D721Med (cell line): ENCODE measurements at regions not wholly inside any gene's neighbourhood (a gene's known extent, or its start where the extent isn't known, plus 50 kb on each side); places are given as distances from the start of the nearest gene placed in this dataset.

ENCODE experiments used
- DNase-seq: peaks from one replicate; pipeline ENCODE4 v3.0.0; 2011; ENCODE audit warnings: low spot score; ENCODE audit not compliant: insufficient read length
- FAIRE-seq: peaks from 2 replicates; lab custom pipeline; 2011; peaks lifted over from hg19 to GRCh38; lab: Jason Lieb, UNC
- TF ChIP-seq, protein P1 (sequence below): IDR thresholded peaks from 2 replicates; pipeline ENCODE4 v1.5.1; 2012; ENCODE audit warnings: mild to moderate bottlenecking, control low read depth; ENCODE audit not compliant: insufficient read depth; ENCODE audit errors: missing control alignments

DNA sequence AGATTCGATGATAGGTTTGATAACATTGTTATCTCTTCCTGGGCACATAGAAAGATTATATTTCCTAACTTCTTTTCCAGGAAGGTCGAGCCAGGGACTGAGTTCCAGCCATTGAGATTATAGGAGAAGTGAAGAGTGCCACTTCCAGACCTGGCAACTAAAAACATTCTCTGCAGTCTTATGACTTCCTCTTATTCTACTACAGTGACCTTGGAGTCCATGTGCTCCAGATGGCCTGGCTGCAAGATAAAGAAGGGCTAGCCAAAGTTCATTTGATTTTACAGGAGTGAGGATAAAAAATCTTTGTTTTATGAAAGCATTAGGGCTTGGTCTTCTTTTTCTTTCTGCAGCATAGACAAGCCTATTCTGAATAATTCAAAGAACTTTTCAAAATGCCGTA, 363.0 kb downstream of the FSIP2 start:
- FAIRE-seq (peak; percentile 35), DNase-seq (no peak)
- TF ChIP-seq, protein P1, sequence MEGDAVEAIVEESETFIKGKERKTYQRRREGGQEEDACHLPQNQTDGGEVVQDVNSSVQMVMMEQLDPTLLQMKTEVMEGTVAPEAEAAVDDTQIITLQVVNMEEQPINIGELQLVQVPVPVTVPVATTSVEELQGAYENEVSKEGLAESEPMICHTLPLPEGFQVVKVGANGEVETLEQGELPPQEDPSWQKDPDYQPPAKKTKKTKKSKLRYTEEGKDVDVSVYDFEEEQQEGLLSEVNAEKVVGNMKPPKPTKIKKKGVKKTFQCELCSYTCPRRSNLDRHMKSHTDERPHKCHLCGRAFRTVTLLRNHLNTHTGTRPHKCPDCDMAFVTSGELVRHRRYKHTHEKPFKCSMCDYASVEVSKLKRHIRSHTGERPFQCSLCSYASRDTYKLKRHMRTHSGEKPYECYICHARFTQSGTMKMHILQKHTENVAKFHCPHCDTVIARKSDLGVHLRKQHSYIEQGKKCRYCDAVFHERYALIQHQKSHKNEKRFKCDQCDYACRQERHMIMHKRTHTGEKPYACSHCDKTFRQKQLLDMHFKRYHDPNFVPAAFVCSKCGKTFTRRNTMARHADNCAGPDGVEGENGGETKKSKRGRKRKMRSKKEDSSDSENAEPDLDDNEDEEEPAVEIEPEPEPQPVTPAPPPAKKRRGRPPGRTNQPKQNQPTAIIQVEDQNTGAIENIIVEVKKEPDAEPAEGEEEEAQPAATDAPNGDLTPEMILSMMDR, result no peak

DNA sequence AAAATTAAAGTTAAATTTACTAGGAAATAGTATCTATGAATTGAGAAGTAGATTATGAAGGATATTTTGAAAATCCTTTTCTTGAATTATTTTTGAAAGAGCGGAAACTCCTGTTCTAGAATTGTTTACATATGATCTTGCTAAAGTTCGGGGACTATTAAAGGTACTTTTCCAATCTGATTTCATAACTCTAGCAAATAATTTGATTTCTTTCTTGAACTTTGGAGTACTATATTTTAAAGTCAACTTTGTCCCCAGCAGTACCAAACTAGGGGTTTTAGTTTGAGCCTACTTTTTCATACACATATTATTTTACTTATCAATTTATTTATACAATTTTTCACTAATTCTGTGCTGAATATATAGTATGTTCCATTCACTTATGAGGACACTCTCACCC, 364.7 kb downstream of the FSIP2 start:
- no peak for DNase-seq
- TF ChIP-seq, protein P1, result no peak
- no peak for FAIRE-seq

DNA sequence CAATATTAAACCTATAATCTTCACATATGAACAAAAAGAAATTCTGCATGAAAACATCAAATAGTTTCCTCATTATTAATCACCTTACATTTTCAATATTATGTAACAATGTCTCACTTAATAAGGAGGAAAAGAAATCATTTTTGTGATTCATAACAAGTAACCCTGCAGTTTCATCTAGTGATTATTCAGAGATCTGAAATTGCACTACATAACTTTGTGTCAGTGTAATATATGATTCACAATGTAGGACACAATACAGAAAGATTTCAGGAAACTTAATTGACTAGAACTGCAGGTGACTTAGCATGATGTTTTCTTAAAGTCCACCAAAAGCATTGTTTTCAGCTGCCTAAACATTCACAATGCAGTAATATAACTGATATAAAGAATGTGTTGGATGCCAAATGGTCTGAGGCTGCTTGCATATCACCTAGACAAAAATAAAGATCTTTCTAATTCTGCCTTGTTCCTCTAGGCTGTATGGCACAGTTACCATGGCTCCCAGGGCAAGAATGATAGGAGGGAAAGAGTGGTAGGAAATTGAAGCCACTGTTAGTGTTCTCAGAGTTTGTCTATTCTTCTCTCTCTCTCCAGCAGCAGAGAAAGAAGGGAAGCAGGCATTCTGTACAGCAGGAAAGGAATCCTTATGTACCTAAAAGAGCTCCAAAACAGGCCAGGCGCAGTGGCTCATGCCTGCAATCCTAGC, 366.6 kb downstream of the FSIP2 start:
- TF ChIP-seq, protein P1, result no peak
- DNase-seq, result no peak
- FAIRE-seq, result no peak

DNA sequence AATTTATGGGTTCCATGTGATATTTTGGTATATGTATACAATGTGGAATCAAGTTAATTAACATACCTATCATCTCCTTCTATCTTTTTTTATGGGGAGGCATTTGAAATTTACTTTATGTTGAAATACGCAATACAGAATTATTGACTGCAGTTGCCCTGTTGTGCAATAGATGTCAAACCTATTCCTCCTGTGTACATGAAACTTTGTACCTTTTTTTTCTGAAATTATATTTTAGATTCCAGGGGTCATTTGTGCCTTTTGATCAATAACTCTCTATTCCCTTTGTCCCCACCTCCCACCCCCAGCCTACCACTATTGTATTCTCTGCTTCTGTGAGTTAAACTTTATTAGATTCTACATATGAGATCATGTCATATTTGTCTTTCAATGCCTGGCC, 369.9 kb downstream of the FSIP2 start:
- no peak for DNase-seq
- FAIRE-seq, result no peak
- TF ChIP-seq, protein P1, result no peak

DNA sequence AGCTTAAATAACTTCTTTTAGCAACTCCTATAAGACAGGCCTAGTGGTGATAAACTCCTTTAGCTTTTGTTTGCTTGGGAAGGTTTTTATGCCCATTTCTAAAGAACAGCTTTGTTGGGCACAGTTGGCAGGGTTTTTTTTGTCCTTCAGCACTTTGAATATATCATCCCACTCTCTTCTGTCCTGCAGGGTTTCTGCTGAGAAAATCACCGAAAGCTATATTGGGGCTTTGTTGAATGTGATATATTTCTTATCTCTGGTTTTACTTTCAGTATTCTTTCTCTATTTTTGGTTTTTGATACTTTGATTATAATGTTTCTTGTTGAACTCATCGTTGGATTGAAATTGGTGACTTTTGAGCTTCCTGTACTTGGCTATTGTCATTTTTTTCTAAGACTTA, 372.8 kb upstream of the ZC3H15 start:
- no peak for FAIRE-seq

DNA sequence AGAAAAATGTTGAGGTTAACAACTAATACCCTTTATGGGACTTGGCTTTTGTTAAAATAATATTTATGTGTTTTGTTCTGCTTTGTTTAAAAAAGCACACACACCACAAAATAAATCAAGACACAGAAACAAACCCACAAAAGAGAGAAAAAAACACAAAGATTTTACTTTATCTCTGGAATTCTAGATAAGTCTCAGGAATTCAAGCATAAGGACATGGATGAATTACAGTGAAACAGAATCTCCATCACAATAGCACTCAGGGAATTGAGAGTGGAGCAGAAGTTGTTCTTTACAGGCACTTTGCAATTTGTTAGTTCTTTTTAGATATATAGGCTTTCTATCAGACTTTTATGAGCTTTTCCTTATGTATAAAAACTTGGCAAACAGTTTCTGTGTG, 360.9 kb upstream of the ZC3H15 start:
- TF ChIP-seq, protein P1, result no peak
- FAIRE-seq (no peak), DNase-seq (no peak)

More for the DNA sequence above, 372.8 kb upstream of the ZC3H15 start:
- DNase-seq, result no peak
- TF ChIP-seq, protein P1, result no peak

DNA sequence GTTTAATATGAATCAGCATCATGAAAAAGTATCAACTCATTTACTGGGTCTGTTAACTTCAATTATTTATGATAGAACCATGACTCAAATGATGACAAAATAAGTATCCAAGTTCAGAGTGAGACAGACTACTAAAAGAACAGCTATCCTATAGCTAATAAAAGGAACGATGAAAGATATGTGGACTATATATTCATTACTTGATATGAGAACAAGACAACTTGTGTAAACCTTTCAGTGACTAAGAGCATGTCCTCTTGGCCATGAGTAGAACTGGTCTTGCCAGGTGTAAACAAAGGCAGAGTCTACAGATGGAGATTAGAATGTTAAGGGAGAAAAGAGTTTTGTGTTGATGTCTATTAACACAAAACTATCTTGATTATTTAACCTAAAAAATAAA, 360.4 kb upstream of the ZC3H15 start:
- FAIRE-seq, result no peak
- no peak for DNase-seq
- TF ChIP-seq, protein P1, result no peak
